Heart left ventricle (tissue), 16 donors: ENCODE measurements at regions not wholly inside any gene's neighbourhood (a gene's known extent, or its start where the extent isn't known, plus 50 kb on each side); places are given as distances from the start of the nearest gene placed in this dataset.
A peak's percentile ranks its signal among the peaks of the same experiment; 100 is the strongest.
"Not testable (repeated sequence)": the region's sequence is repeated elsewhere in the genome, so short reads cannot be mapped to it uniquely, and the experiment has no call there.

Experiments used
- ATAC-seq, 4 donors: fragments of 200-7000 bp; cut with Tn5 transposase; one replicate each; pipeline ENCODE4 v1.9.1; 2020 to 2022; ENCODE audit warnings: moderate library complexity in 4 of 4, mild to moderate bottlenecking in 3 of 4, moderate number of reproducible peaks in 1 of 4
- DNase-seq, 5 donors: peaks; one replicate each; pipeline ENCODE4 v3.0.0-alpha.2; 2020
- H3K27ac ChIP-seq, 12 donors: fragments of 200-600 bp; sonication (generic) in 4 of 12; one replicate each; pipeline versions ENCODE4 v1.5.0 to v1.8.0; 2016 to 2022; ENCODE audit warnings: mild to moderate bottlenecking in 2 of 12
- H3K27me3 ChIP-seq, 9 donors: fragments of 200-600 bp; sonication (generic) in 2 of 9; one replicate each; pipeline versions ENCODE4 v1.5.1 to v1.8.0; 2016 to 2022; ENCODE audit warnings: mild to moderate bottlenecking in 3 of 9
- H3K36me3 ChIP-seq, 9 donors: fragments of 200-600 bp; sonication (generic) in 2 of 9; one replicate each; pipeline versions ENCODE4 v1.5.0 to v1.8.0; 2018 to 2022; ENCODE audit warnings: mild to moderate bottlenecking in 2 of 9
- H3K4me1 ChIP-seq, 12 donors: fragments of 200-600 bp; sonication (generic) in 4 of 12; one replicate each; pipeline versions ENCODE4 v1.5.0 to v1.8.0; 2016 to 2022; ENCODE audit warnings: mild to moderate bottlenecking in 3 of 12
- H3K4me3 ChIP-seq, 12 donors: fragments of 200-600 bp; sonication (generic) in 4 of 12; one replicate each; pipeline versions ENCODE4 v1.5.0 to v1.8.0; 2017 to 2022; ENCODE audit warnings: mild to moderate bottlenecking in 9 of 12, moderate library complexity in 4 of 12
- H3K9me3 ChIP-seq, 12 donors: fragments of 200-600 bp; sonication (generic) in 4 of 12; one replicate each; pipeline versions ENCODE4 v1.5.0 to v1.8.0; 2016 to 2022; ENCODE audit warnings: mild to moderate bottlenecking in 1 of 12
- CTCF ChIP-seq, 12 donors: fragments of 200-600 bp; sonication (generic) in 4 of 12; IDR thresholded peaks; one replicate each; pipeline versions ENCODE4 v1.5.0 to v1.8.0; 2018 to 2022; ENCODE audit warnings: antibody characterized with exemption in 12 of 12, mild to moderate bottlenecking in 5 of 12
- WGBS, 4 donors: extraction: QIAGEN DNeasy Blood & Tissue Kit in 2 of 4; methylation state at CpG; one replicate each; pipeline versions ENCODE4 v1.1.5 to v1.1.7; 2013 to 2018; 5-methylcytosine and 5-hydroxymethylcytosine counted together
- intact Hi-C, 10 donors: fragments of 100-400 bp; cut with DNase I; formaldehyde crosslinking; loops; one replicate each; pipeline versions ENCODE4 v1.11.1 to v1.14.2; 2022
- donor health status: ischemic (EF 13 %, LVEDD 7.1; RV severe dilation, severe dysfunction).
- donor health status: healthy with polysubstance abuse.
- donor health status: DM: no; HTN: yes; CAD: no.
- donor health status: DM: no; HTN: no; CAD: no.
- donor health status: ischemic (EF 25% LVEDD 6.9; RV normal size, moderate dysfunction).
- donor health status: ischemic (EF 25% LVEDD 5.7; RV mildly dilated, moderate dysfunction).
- donor health status: healthy.
- donor health status: DM: yes; HTN: yes; CAD: no.
- donor health status: ischemic (EF 35%, LVEDD 5.7; RV mildly dilated, moderate dysfunction).
- donor health status: nonischemic (EF 11% LVEDD 7.7; RV severe dilation, severe dysfunction).
- donor health status: DM: yes; HTN: yes; CAD: no.
- donor health status: PGD.
- donor health status: ischemic (EF 29% LVEDD 5.4; RV normal size, mild dysfunction).
- donor health status: nonischemic (EF 23%, LVEDD 6.1; RV moderate dilation, normal function).

- H3K4me1 ChIP-seq, DNase-seq, intact Hi-C loops, H3K27ac ChIP-seq, H3K9me3 ChIP-seq, H3K27me3 ChIP-seq, H3K36me3 ChIP-seq, H3K4me3 ChIP-seq: not testable (repeated sequence)
- peak in 1 of 4 donors; percentile 34 for ATAC-seq
- 61 to 72% (median 64%) methylated on average over 5 of the region's 5 CpGs for WGBS, 4 donors
Observed at GRCh38 chr15:44848859-44849258, 107.6 kb upstream of the TERB2 start.

GRCh38 chr15:44849701-44850403 lies 106.6 kb upstream of the TERB2 start:
- DNase-seq, H3K27me3 ChIP-seq, H3K9me3 ChIP-seq, H3K4me3 ChIP-seq, H3K27ac ChIP-seq, H3K36me3 ChIP-seq, H3K4me1 ChIP-seq: not testable (repeated sequence)
- WGBS, 4 donors = 61 to 72% (median 65%) methylated on average over 6 of the region's 6 CpGs
- intact Hi-C loops = loop anchor here in 1 of 10 donors (5.0 kb wide), 1 partner anchor 177 kb away; no protein-coding TSS in a partner anchor
- ATAC-seq = peak in 1 of 4 donors; percentile 13

DNA sequence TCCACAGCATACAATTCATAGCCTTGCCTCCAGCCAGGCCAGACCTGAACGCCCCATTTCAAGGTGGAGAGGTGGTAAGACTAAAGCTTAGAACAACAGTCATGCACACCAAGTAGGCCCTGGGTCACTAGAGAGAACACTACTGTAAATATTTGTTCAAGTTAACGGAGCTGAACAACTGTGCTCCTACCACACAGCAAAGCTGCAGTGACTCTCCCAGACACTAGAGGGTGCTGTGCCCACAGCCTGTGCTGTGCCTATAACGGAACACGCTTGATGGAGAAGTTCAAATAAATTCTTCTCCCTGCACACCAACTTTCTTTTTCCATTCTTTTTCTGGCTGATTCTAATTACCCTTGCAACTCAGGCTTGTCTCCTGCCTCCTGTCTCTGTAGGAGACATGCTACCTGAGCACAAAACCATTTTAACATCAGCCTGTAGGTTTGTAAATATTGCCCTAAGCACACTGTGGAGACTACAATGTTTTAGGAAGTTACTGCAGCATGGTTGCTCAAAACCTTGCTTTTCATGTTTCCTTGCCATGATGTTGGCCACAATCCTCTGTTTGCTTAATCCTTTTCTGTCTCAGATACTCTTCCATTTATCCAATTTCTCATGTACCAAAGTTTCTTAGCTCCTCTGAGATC lies 103.1 kb upstream of the TERB2 start:
- DNase-seq = peak in 4 of 5 donors; percentile 12 to 62 (median 42)
- not testable (repeated sequence) for H3K36me3 ChIP-seq, H3K4me1 ChIP-seq, H3K4me3 ChIP-seq, H3K27ac ChIP-seq, H3K9me3 ChIP-seq, H3K27me3 ChIP-seq
- WGBS, 4 donors = 46 to 58% (median 50%) methylated on average over 4 of the region's 4 CpGs
- intact Hi-C loops = loop anchor here in 1 of 10 donors (5.0 kb wide), 1 partner anchor 174 kb away; no protein-coding TSS in a partner anchor
- ATAC-seq = peak in 3 of 4 donors; percentile 65 to 77 (median 73)
- TF ChIP-seq CTCF (IDR thresholded peaks at IDR 0.05) = peak; percentile 66 to 82 (median 72)

GRCh38 chr15:44854696-44855095 lies 101.8 kb upstream of the TERB2 start:
- not testable (repeated sequence) for H3K36me3 ChIP-seq, ATAC-seq, H3K4me3 ChIP-seq, DNase-seq, H3K27ac ChIP-seq, H3K9me3 ChIP-seq, H3K27me3 ChIP-seq, H3K4me1 ChIP-seq
- intact Hi-C loops = loop anchor here in 1 of 10 donors (5.0 kb wide), 1 partner anchor 173 kb away; no protein-coding TSS in a partner anchor
- WGBS, 4 donors = 65 to 81% (median 73%) methylated on average over 4 of the region's 4 CpGs

- H3K4me1 ChIP-seq, DNase-seq, ATAC-seq, H3K36me3 ChIP-seq, H3K27ac ChIP-seq, H3K27me3 ChIP-seq, intact Hi-C loops, H3K9me3 ChIP-seq, H3K4me3 ChIP-seq: not testable (repeated sequence)
- WGBS, 4 donors = 71 to 75% (median 74%) methylated on average over 2 to 3 of the region's 3 CpGs
Observed at GRCh38 chr15:44856284-44856683, 100.2 kb upstream of the TERB2 start.

DNA sequence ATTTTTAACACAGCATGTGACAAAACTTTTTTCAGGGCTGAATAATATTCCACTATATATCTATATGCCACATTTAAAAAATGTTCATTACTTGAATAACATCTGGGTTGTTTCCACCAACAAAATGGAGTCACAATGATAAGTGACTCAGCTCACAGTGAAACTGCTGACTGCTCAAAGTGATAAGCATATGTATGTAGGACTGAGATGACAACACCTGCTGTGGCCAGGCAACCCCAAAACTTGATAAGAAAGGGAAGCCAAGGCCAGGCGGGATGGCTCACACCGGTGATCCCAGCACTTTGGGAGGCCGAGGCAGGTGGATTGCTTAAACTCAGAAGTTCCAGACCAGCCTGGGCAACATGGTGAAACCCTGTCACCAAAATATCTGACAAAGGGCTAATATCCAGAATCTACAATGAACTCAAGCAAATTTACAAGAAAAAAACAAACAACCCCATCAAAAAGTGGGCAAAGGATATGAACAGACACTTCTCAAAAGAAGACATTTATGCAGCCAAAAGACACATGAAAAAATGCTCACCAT lies 99.2 kb upstream of the TERB2 start:
- DNase-seq, H3K27me3 ChIP-seq, intact Hi-C loops, ATAC-seq, H3K36me3 ChIP-seq, H3K27ac ChIP-seq, H3K4me3 ChIP-seq, H3K4me1 ChIP-seq, H3K9me3 ChIP-seq: not testable (repeated sequence)
- 91 to 100% (median 100%) methylated on average over 1 of the region's 3 CpGs; no CpG with 5 or more reads in 1 of the 4 donors for WGBS, 4 donors

DNA sequence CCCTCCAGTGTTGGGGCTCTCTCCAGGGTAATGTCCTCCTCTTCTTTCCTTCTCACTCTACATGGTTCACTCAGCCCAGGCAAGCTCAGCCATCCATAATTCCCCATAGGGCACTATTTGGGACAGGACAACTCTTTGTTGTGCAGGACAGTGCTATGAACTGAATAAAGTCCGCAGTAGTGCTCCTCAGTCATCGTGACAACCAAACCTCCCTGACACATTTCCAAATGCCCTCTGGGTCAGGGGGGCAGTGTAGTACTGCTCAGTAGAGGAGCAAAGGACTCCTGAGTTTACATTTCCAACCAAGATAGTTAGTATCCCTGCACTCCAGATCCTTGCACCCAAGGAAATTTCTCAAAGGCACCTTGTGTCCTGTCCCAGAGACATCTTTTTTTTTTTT lies 97.4 kb upstream of the TERB2 start:
- H3K36me3 ChIP-seq, H3K27me3 ChIP-seq, ATAC-seq, DNase-seq, intact Hi-C loops, H3K4me1 ChIP-seq, H3K27ac ChIP-seq, H3K9me3 ChIP-seq, H3K4me3 ChIP-seq: not testable (repeated sequence)
- 79 to 90% (median 90%) methylated on average over 2 of the region's 2 CpGs for WGBS, 4 donors

GRCh38 chr15:44860168-44860567 lies 96.3 kb upstream of the TERB2 start:
- WGBS, 4 donors = 82 to 90% (median 86%) methylated on average over 2 of the region's 2 CpGs
- H3K27me3 ChIP-seq, intact Hi-C loops, H3K36me3 ChIP-seq, DNase-seq, H3K4me3 ChIP-seq, H3K4me1 ChIP-seq, H3K9me3 ChIP-seq, H3K27ac ChIP-seq, ATAC-seq: not testable (repeated sequence)
